GM12872 (cell line): ENCODE measurements at regions not wholly inside any gene's neighbourhood (a gene's known extent, or its start where the extent isn't known, plus 50 kb on each side); places are given as distances from the start of the nearest gene placed in this dataset.

Experiments
- CTCF ChIP-seq: IDR thresholded peaks from 3 replicates; pipeline ENCODE4 v1.5.1; 2011; ENCODE audit warnings: low read depth, mild to moderate bottlenecking, low read length, moderate library complexity; ENCODE audit not compliant: insufficient read depth

GRCh38 chrX:139121616-139122286, 408.8 kb upstream of the F9 start:
- TF ChIP-seq CTCF: no peak

- TF ChIP-seq CTCF: no peak
Measured at GRCh38 chrX:139120760-139121159, 409.2 kb upstream of the FGF13 start.

GRCh38 chrX:139113708-139114107, 402.2 kb upstream of the FGF13 start:
- no peak for TF ChIP-seq CTCF

GRCh38 chrX:139112432-139112831, 400.9 kb upstream of the FGF13 start:
- TF ChIP-seq CTCF: no peak

GRCh38 chrX:139106069-139106468, 394.6 kb upstream of the FGF13 start:
- TF ChIP-seq CTCF: no peak

- no peak for TF ChIP-seq CTCF
Measured at GRCh38 chrX:139094671-139095592, 383.4 kb upstream of the FGF13 start.

- TF ChIP-seq CTCF: no peak
Measured at GRCh38 chrX:139093201-139093600, 381.7 kb upstream of the FGF13 start.
